Adrenal gland (tissue), 9 donors: ENCODE measurements at regions not wholly inside any gene's neighbourhood (a gene's known extent, or its start where the extent isn't known, plus 50 kb on each side); places are given as distances from the start of the nearest gene placed in this dataset.
"Not testable (repeated sequence)": the region's sequence is repeated elsewhere in the genome, so short reads cannot be mapped to it uniquely, and the experiment has no call there.

ENCODE experiments used
- DNase-seq, 7 donors: peaks; one replicate each; pipeline ENCODE4 v3.0.0-alpha.2; 2019 to 2020
- H3K27ac ChIP-seq, 5 donors: fragments of 200-600 bp; sonication (generic) in 4 of 5; 1 replicate in 3 of 5; 2 replicates in 2 of 5; pipeline versions ENCODE4 v1.5.1 to v1.8.0; 2016 to 2020; ENCODE audit warnings: mild to moderate bottlenecking in 1 of 5
- H3K27me3 ChIP-seq: fragments of 200-600 bp; 2 replicates; pipeline ENCODE4 v1.8.0; 2021
- H3K36me3 ChIP-seq, 2 donors: fragments of 200-600 bp; replicated peaks in 1 of 2; 1 replicate in 1 of 2; 2 replicates in 1 of 2; pipeline versions ENCODE4 v1.5.1 to v1.8.0; 2018 to 2022
- H3K4me1 ChIP-seq, 2 donors: fragments of 200-600 bp; replicated peaks in 1 of 2; 1 replicate in 1 of 2; 2 replicates in 1 of 2; pipeline versions ENCODE4 v1.5.1 to v1.8.0; 2018 to 2021
- H3K4me3 ChIP-seq, 4 donors: fragments of 200-600 bp; sonication (generic) in 3 of 4; one replicate each; pipeline ENCODE4 v1.5.1; 2016 to 2018
- H3K9me3 ChIP-seq, 3 donors: fragments of 200-600 bp; sonication (generic) in 1 of 3; replicated peaks in 1 of 3; 1 replicate in 2 of 3; 2 replicates in 1 of 3; pipeline versions ENCODE4 v1.5.1 to v1.8.0; 2016 to 2021
- POLR2A ChIP-seq, 2 donors: fragments of 450-650 bp; IDR thresholded peaks; one replicate each; pipeline ENCODE4 v1.6.1; 2017; ENCODE audit warnings: antibody characterized with exemption in 2 of 2, mild to moderate bottlenecking in 2 of 2, moderate library complexity in 1 of 2
- WGBS, 4 donors: extraction: QIAGEN DNeasy Blood & Tissue Kit in 2 of 4; methylation state at CpG; one replicate each; pipeline versions ENCODE4 v1.1.5 to v1.1.7; 2013 to 2017; 5-methylcytosine and 5-hydroxymethylcytosine counted together
- intact Hi-C, 2 donors: fragments of 100-400 bp; cut with DNase I; formaldehyde crosslinking; loops; one replicate each; pipeline versions ENCODE4 v1.14.1 to v1.15.0; 2022 to 2023
- TF ChIP-seq, protein P1 (sequence below), 6 experiments: fragments of 450-650 bp in 4 of 6; fragments of 200-600 bp in 2 of 6; sonication (generic) in 1 of 6; IDR thresholded peaks; 1 replicate in 5 of 6; 2 replicates in 1 of 6; pipeline versions ENCODE4 v1.5.1 to v1.8.0; 2016 to 2021; ENCODE audit warnings: antibody characterized with exemption in 6 of 6, mild to moderate bottlenecking in 2 of 6, moderate library complexity in 1 of 6
- donor health status: healthy with polysubstance abuse.
- donor health status: Bipolar disorder and iron deficiency.
- donor health status: DM: yes; HTN: yes; CAD: no.
- donor health status: DM: no; HTN: no; CAD: no.
- donor health status: DM: no; HTN: no; CAD: no.

DNA sequence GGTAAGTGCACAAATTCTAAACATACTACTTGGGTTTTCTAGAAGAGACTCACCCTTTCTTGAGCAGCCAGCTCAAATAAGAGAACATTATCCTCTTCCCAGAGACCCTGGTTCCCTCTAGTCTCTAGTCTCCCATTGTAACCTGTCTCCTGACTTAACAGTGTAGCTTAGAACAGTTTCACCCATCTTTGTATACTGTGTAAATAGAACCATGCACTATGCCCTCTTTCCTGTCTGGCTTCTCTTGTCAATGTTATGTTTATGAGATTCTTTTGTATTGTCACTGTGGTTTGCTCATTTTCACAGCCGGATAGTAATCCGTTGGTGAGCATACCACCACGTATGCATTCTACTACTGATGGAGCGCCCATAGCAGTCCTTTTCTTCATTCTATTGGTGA is 227.4 kb upstream of the PLPP4 start:
- intact Hi-C loops = no loop called here
- H3K9me3 ChIP-seq = no peaks in the 10 kb centered on the region
- H3K4me3 ChIP-seq = no peak overlapping the region
- H3K27me3 ChIP-seq = no peaks in the 10 kb centered on the region
- H3K27ac ChIP-seq = no peak overlapping the region
- no peak for DNase-seq
- no peaks in the 10 kb centered on the region for H3K36me3 ChIP-seq
- TF ChIP-seq POLR2A (IDR thresholded peaks at IDR 0.05) = no peak
- TF ChIP-seq, protein P1, sequence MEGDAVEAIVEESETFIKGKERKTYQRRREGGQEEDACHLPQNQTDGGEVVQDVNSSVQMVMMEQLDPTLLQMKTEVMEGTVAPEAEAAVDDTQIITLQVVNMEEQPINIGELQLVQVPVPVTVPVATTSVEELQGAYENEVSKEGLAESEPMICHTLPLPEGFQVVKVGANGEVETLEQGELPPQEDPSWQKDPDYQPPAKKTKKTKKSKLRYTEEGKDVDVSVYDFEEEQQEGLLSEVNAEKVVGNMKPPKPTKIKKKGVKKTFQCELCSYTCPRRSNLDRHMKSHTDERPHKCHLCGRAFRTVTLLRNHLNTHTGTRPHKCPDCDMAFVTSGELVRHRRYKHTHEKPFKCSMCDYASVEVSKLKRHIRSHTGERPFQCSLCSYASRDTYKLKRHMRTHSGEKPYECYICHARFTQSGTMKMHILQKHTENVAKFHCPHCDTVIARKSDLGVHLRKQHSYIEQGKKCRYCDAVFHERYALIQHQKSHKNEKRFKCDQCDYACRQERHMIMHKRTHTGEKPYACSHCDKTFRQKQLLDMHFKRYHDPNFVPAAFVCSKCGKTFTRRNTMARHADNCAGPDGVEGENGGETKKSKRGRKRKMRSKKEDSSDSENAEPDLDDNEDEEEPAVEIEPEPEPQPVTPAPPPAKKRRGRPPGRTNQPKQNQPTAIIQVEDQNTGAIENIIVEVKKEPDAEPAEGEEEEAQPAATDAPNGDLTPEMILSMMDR (IDR thresholded peaks at IDR 0.05) = no peak
- no peaks in the 10 kb centered on the region for H3K4me1 ChIP-seq
- 79 to 87% (median 83%) methylated on average over 4 of the region's 4 CpGs for WGBS, 4 donors

DNA sequence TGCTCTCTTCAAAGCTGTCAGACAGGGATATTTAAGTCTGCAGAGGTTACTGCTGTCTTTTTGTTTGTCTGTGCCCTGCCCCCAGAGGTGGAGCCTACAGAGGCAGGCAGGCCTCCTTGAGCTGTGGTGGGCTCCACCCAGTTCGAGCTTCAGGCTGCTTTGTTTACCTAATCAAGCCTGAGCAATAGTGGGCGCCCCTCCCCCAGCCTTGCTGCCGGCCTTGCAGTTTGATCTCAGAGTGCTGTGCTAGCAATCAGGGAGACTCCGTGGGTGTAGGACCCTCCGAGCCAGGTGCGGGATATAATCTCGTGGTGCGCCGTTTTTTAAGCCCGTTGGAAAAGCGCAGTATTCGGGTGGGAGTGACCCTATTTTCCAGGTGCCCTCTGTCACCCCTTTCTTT is 217.3 kb upstream of the PLPP4 start:
- H3K4me3 ChIP-seq, H3K9me3 ChIP-seq, H3K27ac ChIP-seq, H3K4me1 ChIP-seq, DNase-seq, H3K27me3 ChIP-seq, H3K36me3 ChIP-seq, intact Hi-C loops: not testable (repeated sequence)
- WGBS, 4 donors = 51 to 79% (median 55%) methylated on average over 3 to 12 of the region's 12 CpGs; no CpG with 5 or more reads in 1 of the 4 donors

DNA sequence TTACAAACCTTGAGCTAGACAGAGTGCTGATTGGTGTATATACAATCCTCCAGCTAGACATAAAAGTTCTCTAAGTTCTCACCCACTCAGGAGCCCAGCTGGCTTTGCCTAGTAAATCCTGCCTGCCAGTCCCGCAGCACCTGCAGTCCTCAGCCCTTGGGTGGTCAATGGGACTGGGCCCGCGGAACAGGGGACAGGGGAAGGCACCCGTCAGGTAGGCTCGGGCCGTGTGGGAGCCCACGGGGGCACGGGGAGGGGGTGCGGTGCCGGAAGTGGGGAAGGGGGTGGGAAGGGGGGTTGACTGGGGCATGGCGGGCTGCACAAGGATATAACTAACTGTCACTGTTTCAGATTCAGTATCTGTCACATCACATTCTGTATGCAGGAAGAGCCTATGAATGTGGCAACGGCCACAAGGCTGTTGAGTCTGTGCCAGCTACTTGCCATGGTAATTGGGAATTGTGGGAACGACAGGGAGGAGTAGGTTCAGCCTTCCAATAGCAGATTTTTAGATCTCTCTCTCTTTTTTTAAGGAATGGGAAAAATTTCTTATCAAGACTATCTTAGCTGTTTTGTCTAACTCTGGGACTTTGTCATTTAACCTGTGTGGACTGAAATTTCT is 205.1 kb upstream of the PLPP4 start:
- 49 to 86% (median 81%) methylated on average over 3 to 13 of the region's 13 CpGs for WGBS, 4 donors
- H3K4me1 ChIP-seq = no peaks in the 10 kb centered on the region
- no peak for TF ChIP-seq POLR2A (IDR thresholded peaks at IDR 0.05)
- TF ChIP-seq, protein P1 (IDR thresholded peaks at IDR 0.05) = no peak

DNA sequence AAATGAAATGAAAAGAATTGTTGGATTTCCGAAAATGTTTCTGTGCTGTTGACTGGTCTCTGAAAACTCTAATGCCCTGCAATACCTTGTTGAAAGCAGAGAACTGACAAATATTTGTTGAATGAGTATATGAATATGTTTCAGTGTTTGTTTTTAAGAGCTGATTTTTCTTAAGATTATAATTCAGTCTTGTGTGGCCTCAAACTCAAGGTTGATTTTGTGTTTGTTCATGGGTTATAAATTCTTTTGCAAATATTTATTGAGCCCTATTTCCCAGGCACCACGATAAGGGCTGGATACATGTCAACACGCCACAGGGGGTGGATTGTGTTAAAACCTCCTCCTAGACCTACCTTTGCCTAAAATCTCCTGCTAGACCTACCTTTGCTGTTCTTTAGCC is 203.9 kb upstream of the PLPP4 start:
- 44 to 62% (median 54%) methylated on average over 3 of the region's 3 CpGs for WGBS, 4 donors
- Histone ChIP-seq H3K36me3 (no peaks in the 10 kb centered on the region), H3K4me3 (no peak overlapping the region), H3K9me3 (no peaks in the 10 kb centered on the region), H3K27me3 (no peaks in the 10 kb centered on the region), H3K27ac (no peak overlapping the region), H3K4me1 (no peaks in the 10 kb centered on the region)
- intact Hi-C loops = no loop called here
- DNase-seq = no peak
- no peak for TF ChIP-seq POLR2A (IDR thresholded peaks at IDR 0.05)
- TF ChIP-seq, protein P1 (IDR thresholded peaks at IDR 0.05) = no peak

More for the DNA sequence above, 205.1 kb upstream of the PLPP4 start:
- Histone ChIP-seq H3K36me3 (no peaks in the 10 kb centered on the region), H3K27ac (no peak overlapping the region), H3K4me3 (no peak overlapping the region), H3K9me3 (no peaks in the 10 kb centered on the region), H3K27me3 (peaks cover 4% of the 10 kb centered on the region)
- DNase-seq = no peak
- intact Hi-C loops = no loop called here

DNA sequence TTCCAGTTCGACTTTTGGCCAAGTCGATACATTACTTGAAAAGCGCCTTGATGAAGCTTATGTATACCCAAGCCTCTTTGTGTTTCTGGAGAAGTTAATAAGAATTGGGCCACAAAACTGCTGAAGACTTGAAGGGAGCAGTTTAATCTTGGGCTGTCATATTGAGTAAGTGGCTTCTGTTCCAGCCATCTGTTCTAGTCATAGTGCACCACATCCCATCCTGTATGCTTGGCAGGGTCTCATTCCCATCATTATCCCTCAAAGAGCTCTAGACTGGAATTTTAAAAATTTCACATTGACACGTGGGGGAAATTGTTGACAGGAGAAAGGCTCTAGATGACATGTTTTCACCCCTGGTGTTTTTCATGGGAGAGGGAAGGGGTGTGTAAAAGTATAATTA is 196.6 kb upstream of the PLPP4 start:
- DNase-seq = no peak
- H3K9me3 ChIP-seq = no peaks in the 10 kb centered on the region
- H3K36me3 ChIP-seq = no peaks in the 10 kb centered on the region
- no peak for TF ChIP-seq POLR2A (IDR thresholded peaks at IDR 0.05)
- TF ChIP-seq, protein P1 (IDR thresholded peaks at IDR 0.05) = no peak
- H3K4me3 ChIP-seq = no peak overlapping the region
- H3K27me3 ChIP-seq = no peaks in the 10 kb centered on the region
- intact Hi-C loops = no loop called here
- H3K4me1 ChIP-seq = no peaks in the 10 kb centered on the region
- no peak overlapping the region for H3K27ac ChIP-seq
- 70 to 90% (median 82%) methylated on average over 4 of the region's 4 CpGs for WGBS, 4 donors
